GM19240 (cell line): ENCODE measurements at regions not wholly inside any gene's neighbourhood (a gene's known extent, or its start where the extent isn't known, plus 50 kb on each side); places are given as distances from the start of the nearest gene placed in this dataset.
"Not testable (repeated sequence)": the region's sequence is repeated elsewhere in the genome, so short reads cannot be mapped to it uniquely, and the experiment has no call there.

Experiments used
- DNase-seq: peaks from one replicate; pipeline ENCODE4 v3.0.0; 2011; ENCODE audit warnings: low spot score; ENCODE audit not compliant: insufficient read length

- no peak for DNase-seq
Measured at GRCh38 chr5:107005653-107006052, 665.1 kb downstream of the EFNA5 start.

- DNase-seq, result no peak
Measured at GRCh38 chr5:107005161-107005560, 665.6 kb downstream of the EFNA5 start.

DNA sequence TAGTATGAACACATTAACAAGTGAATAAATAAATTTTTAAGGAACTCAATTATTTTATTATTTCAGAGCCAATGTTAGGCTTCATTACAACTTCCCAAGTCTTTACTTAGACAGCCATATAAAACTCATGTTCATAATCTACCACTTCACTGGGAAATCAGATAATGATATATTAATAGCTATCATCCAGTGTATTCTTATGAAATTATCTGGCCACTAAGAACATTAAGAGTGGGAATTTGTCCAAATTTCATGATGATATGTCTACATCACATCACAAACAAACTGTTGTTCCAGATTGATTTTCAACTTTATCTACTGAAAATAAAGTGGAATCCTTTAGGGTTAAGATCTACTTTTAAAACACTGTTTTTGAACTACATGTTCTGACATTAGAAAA, 668.6 kb downstream of the EFNA5 start:
- no peak for DNase-seq

- not testable (repeated sequence) for DNase-seq
Measured at GRCh38 chr5:106999506-106999905, 671.2 kb downstream of the EFNA5 start.

DNA sequence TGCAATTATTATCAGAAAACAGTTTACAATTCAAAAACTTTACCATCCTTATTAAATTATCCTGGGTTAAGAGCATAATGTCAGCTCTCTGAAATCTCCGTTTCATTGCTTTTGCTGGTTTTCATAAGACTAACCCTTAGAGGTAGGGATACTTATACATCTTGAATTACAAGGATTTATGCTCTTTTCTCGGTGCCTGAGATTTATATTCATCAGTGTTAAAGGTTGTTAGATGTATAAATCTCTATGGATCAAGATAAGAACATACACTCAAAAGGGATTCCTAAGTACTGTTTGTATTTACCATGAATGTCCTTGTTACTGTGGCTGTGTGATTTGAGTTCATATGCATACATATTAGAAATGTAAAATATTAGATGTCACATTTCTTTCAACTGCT, 684.7 kb downstream of the EFNA5 start:
- no peak for DNase-seq

GRCh38 chr5:106985174-106985573, 685.6 kb downstream of the EFNA5 start:
- DNase-seq, result no peak

GRCh38 chr5:106979178-106979577, 691.6 kb downstream of the EFNA5 start:
- not testable (repeated sequence) for DNase-seq

- not testable (repeated sequence) for DNase-seq
Measured at GRCh38 chr5:106978582-106979165, 692.1 kb downstream of the EFNA5 start.

DNA sequence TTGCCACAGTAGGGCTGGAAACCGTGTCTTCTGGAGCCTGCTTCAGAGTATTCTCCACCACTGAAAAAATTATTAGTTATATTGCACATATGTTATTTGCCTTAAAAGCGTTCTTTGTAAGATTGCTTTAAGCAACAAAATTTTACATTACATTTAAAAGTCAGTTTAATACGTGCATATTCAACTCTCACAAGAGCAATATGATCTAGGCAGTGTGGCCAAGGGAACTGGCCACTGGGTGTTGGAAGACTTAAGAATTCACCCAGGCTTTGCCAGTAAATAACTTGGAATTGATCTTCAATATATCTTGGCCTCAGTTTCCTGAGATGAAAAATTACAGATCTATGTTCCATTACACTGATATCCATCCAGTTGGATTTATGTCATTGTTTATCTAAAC, 694.4 kb downstream of the EFNA5 start:
- no peak for DNase-seq

GRCh38 chr5:106974272-106974671, 696.5 kb downstream of the EFNA5 start:
- DNase-seq, result no peak

- DNase-seq, result no peak
Measured at GRCh38 chr5:106966686-106967315, 703.9 kb downstream of the EFNA5 start.

DNA sequence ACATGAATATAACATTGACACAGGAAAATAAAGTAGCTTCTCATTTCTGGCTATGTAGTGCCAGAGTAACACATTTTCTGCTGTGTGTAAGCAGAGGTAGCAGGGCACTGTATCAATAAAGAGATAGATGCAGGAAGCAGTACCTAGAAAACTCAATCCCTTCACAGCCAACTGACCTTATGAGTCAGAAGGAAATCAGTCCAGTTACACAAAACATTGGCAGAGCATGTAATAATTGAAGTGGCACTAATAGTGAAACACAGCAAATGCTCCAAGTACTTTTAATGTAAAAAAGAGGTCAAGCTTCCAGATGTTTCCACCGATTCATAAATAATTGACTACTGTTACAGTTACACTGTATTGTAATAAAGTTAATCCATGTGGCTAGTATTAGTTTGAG, 706.6 kb downstream of the EFNA5 start:
- DNase-seq, result no peak

- DNase-seq, result no peak
Measured at GRCh38 chr5:106963630-106964029, 707.1 kb downstream of the EFNA5 start.

DNA sequence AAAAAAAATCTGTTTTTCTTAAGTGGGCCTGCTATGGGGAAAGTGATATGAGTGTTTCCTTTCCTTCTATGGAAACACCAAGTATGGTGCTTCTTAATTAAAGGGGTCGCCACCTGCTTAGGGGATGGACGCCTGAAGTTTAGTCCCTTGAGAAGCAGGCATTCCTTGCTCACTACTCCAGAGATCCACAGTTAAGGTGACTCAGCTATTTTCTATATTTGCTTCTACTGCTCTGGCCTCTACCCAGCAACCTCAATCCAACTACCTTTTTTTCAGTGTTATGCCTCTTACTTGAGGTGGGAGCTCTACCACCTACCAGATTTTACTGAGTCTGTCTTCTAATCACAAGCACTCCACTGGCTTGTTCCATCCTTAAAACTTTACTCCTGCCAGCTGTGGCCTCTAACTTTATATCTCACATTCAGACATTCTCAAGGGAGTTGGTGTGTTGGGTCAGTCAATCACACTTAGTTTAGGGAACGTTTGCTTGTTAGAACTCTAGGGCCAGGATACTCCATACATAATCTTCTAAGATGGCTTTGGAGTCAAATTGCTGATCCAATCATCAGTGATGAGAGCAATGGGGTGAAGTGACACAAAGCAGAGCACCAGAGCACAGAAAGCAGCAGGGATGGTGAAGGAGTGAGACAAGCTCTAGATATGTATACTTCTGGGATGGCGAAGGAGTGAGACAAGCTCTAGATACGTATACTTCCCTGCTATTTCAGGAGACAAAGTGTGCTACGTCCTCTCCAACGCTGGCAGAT, 708.1 kb downstream of the EFNA5 start:
- DNase-seq, result no peak

DNA sequence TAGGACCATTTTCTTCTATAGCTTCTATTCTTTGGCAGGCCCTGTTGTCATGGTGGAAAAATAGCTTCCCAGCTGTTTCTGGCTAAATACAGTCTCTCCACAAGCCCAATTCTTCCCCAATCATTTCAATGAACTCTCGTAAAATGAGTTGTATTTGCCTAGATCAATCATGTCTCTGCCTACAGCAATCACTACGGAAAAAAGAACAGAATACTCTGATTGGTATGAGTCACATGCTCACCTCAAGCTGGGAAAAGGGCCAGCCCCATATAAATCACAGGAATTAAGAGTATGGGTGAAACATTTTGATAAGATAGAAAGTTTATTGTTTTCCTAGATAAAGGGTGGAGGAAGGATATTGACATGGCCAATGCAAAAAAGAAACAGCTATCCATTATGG, 711.4 kb downstream of the EFNA5 start:
- no peak for DNase-seq

GRCh38 chr5:106957336-106957735, 713.4 kb downstream of the EFNA5 start:
- no peak for DNase-seq

DNA sequence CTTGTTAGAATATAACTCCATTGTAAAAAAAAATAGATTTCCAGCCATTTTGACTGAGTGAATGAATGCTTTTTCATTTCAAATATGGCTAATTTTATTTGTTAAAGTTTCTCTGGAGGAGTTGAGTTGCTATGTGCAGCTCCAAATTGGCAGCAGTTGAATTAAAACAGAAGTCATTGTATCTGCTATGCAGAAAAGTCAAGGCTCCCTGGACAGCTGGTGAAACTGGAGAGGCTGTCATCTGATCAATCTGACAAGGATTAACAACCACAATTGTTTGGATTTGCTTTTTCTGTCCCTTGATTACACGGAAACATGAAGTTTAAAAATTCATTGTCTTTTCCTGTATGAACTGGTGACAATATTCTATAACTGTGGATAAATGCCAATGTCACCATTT, 713.9 kb downstream of the EFNA5 start:
- no peak for DNase-seq

DNA sequence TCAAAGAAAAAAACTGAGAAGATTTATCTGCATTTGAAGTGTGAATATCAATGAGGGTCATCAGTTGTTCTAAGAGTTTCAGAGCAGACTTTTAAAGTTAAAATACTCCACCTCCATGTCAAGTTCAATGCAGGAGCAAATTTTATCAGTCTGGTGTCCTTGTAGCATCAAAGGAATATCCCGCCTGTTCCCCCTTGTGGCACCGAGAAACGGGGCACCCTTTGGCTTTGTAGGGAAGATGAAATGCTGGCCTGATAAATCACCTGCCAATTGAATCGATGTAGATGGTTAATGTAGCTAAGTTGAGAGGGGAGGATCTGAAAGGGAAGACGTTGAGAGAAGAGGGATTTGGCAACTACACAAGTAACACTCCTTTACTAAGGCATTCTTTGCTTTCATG, 714.5 kb downstream of the EFNA5 start:
- DNase-seq, result no peak

GRCh38 chr5:106940986-106941385, 729.8 kb downstream of the EFNA5 start:
- DNase-seq, result no peak

DNA sequence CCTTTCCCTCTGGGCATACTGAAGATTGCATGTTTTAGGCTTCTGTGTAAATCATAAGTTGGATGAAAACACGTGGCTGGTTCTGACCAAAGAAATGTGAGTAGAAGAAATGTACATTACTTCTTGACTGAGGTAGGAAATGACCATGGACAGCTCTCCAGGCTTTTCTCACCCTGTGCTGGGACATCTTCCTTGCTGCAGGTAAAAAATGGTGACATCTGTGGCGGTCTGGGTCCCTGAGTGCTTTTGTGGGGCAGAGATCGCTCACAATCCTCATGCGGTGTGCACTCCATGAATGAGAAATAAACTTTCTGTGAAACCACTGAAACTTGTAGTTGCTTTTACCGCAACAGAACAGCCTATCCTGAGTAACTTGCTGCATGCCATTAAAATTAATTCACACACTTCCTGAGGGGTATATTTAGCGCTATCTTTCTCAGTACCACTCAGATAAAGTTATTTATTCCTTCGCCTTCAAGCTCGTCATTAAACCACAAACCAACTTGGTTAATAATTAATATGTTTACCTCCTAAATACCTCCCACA, 730.4 kb downstream of the EFNA5 start:
- DNase-seq, result no peak

- no peak for DNase-seq
Measured at GRCh38 chr5:106923409-106923808, 747.3 kb downstream of the EFNA5 start.

DNA sequence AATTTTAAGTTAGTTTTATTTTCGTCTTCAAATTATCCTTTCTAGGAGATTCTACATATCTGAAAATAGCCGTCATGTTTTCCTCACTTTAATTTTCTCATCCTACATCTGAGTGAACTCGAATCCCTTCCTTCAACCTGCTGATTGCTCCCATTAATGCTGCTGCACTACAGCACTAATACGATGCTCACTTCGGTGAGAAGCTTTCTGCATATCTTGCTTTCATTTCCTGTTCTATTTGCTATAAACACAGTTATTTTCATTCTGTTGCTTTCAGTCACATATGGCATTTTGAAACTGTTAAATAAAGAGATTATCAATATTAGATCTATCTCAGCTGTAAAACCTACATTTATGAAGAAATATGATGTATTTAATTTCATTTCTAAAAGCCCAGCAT, 749.2 kb downstream of the EFNA5 start:
- no peak for DNase-seq
